HG03565 (cell line): ENCODE measurements at regions not wholly inside any gene's neighbourhood (a gene's known extent, or its start where the extent isn't known, plus 50 kb on each side); places are given as distances from the start of the nearest gene placed in this dataset.
"Not testable (repeated sequence)": the region's sequence is repeated elsewhere in the genome, so short reads cannot be mapped to it uniquely, and the experiment has no call there.

Experiments
- ATAC-seq: cut with Tn5 transposase; IDR thresholded peaks from one replicate; pipeline ENCODE4 v1.9.1; 2021; ENCODE audit warnings: mild to moderate bottlenecking, moderate library complexity; ENCODE audit not compliant: unreplicated experiment

GRCh38 chrY:12446486-12447265 is 254.4 kb upstream of the USP9Y start:
- ATAC-seq, result not testable (repeated sequence)

GRCh38 chrY:12448561-12448960 is 252.5 kb upstream of the USP9Y start:
- not testable (repeated sequence) for ATAC-seq

DNA sequence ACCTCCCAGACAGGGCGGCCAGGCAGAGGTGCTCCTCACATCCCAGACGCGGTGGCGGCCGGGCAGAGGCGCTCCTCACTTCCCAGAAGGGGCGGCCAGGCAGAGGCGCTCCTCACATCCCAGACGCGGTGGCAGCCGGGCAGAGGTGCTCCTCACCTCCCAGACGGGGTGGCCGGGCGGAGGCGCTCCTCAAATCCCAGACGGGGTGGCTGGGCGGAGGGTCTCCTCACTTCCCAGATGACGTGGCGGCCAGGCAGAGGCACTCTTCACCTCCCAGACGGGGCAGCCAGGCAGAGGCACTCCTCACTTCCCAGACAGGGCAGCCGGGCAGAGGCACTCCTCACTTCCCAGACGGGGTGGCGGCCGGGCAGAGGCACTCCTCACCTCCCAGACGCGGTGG is 247.7 kb upstream of the USP9Y start:
- not testable (repeated sequence) for ATAC-seq

- ATAC-seq, result no peak
These were observed 241.1 kb upstream of the USP9Y start for GRCh38 chrY:12459965-12460364.

DNA sequence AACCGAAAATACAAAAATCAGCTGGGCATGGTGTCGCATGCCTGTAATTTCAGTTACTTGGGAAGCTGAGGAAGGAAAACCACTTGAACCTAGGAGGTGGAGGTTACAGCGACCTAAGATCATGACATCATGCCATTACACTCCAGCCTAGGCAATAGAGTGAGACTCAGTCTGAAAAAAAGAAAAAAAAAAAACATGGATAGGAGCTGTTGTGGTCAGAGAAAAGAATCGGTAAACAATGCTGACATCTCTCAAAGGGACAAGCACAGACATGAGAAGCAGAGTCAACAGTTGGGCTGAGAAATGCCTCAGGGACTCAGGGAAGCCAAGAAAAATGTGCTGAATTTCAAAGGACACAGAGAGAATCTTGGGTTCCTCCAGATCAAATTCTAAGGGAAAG is 236.9 kb upstream of the USP9Y start:
- ATAC-seq, result no peak

DNA sequence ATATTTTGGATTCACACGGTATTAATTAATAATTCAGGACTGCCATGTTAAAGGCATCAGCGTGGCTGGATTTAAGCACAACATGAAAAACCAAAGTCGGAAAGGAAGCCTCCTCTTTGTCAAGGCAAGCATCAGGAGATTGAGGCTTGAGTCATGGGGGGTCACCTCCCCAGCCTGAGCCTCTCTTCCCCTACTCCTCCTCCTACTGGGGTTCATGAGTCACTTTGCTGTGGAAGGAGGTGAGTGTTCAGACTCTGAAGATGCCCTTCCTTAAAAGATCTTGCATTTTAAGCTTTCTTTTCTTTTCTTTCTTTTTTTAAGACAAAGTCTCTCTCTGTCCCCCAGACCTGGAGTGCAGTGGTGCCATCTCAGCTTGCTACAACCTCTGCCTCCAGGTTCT is 235.3 kb upstream of the USP9Y start:
- no peak for ATAC-seq

- no peak for ATAC-seq
These were observed 231.9 kb upstream of the USP9Y start for GRCh38 chrY:12469081-12469480.

DNA sequence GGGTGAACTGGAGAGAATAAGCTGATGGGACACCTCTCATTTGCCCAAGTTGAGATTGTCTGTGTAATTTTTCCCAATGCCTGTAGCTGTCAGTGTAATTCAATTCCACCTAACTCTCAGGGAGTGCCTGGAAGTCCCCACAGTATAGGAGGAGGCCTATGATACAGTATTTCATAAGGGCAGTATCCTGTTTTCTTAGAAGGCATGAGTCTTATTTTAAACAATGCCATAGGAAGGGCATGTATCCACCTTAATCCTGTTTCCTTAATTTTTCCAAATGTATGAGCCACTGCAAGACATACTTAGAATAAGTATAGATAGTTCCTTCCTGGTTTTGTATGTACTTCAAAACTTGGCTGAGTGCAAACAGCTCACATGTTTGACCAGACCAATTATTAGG is 226.6 kb upstream of the USP9Y start:
- no peak for ATAC-seq

DNA sequence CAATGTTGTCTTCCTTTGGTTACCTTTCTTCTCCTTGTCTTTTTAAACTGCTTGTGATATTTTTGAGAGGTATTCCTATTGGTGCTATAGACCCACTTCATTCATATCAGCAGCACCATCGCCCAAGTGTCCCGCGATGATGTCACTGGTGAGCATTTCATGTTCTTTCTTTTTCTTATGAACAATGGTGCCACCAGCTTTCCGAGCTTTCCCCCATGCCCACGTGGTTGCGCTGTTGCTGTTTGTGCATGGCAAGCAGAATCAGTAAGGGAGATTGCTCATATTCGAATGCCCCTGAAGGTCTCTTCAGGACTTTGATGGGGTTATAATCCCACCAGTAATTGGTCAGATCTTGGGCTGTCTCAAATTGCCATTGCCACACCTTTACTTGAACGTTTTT is 221.6 kb upstream of the USP9Y start:
- no peak for ATAC-seq

GRCh38 chrY:12483394-12483793 is 217.6 kb upstream of the USP9Y start:
- no peak for ATAC-seq

- no peak for ATAC-seq
These were observed 210.3 kb upstream of the USP9Y start for GRCh38 chrY:12490558-12491209.

DNA sequence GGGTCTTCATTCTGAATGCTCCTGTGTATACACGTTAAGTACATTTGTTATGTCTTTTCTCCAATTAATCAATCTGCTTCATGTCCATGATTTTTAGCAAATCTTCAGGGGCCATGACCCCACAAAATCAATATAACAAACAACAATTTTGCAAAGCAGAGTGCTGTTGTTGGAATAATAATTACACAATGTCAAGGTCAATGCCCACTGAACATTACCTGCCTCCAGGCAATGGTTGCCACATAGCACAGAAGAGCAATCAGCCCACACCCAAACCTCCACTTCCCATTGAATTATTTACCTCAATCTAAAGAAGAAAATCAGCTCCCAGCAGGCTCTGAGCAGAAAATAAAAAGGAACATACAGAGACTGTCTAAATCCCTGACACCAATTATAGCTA is 208.8 kb upstream of the USP9Y start:
- no peak for ATAC-seq

DNA sequence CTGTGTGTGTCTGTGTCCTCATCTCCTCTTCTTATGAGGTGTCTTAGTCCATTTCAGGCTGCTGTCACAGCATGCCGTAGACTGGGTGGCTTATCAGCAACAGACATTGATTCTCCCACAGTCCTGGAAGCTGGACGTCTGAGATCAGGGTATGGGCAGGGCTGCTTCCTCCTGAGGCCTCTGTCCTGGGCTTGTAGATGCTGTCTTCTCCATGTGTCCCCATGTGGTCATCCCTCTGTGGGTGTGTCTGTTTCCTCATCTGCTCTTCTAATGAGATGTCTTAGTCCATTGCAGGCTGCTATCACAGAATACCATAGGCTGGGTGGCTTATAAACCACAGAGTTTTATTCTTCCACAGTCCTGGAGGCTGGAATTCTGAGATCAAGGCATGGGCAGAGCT is 205.0 kb upstream of the USP9Y start:
- no peak for ATAC-seq

DNA sequence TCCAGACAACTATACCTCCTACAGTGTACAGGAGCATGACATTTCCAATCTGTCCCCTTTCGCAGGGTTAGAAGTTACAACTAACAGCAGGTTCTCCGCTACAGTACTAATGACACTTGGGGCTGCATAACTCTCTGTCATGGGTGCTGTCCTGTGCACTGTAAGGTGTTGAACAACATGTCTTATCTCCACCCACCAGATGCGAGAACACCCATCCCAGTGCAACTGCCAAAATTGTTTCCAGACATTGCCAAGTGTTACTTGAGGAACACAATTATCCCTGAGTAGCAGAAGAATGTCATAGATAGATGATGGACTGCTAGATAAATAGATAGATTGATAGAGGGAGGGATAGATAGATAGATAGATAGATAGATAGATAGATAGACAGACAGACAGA is 200.9 kb upstream of the USP9Y start:
- ATAC-seq, result no peak

GRCh38 chrY:12504028-12504427 is 197.0 kb upstream of the USP9Y start:
- not testable (repeated sequence) for ATAC-seq

- no peak for ATAC-seq
These were observed 183.7 kb upstream of the USP9Y start for GRCh38 chrY:12517338-12517737.

GRCh38 chrY:12525206-12525605 is 175.8 kb upstream of the USP9Y start:
- ATAC-seq, result no peak

- no peak for ATAC-seq
These were observed 174.5 kb upstream of the USP9Y start for GRCh38 chrY:12526362-12527063.

- no peak for ATAC-seq
These were observed 163.7 kb upstream of the USP9Y start for GRCh38 chrY:12537226-12537854.

DNA sequence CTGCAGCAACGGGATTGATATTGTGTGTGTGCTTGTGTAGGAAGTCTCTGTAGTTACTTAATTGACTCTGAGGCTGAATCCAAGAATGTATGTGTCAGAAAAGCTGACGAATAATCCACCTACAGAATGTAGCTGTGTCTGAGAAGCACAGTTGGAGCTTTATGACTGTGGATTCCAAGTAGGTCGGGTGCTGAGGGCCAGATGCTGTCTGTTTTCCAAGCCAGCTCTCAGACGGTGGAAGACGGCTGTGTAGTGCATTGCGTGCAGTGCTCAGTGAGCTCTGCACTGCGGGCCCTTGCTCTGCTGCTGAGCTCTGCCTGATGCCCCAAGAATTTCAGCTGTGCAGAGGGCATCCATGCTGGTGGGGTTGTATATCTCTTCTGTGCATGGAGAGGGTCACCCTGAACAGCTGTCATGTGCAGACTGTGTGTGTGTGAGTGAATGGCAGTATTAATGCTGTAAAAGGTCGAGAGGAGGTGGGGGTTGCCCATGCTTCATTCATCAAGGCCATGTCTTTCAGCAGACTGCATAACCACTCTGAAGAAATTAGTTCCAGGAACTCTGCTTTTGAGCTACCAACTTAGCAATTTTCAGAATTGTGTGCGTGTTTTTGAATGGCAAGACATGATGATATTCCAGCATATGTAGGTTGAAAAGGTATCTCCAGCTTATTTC is 154.1 kb upstream of the USP9Y start:
- ATAC-seq, result no peak
